Inferior parietal cortex (tissue), 1 donor: ENCODE measurements at regions not wholly inside any gene's neighbourhood (a gene's known extent, or its start where the extent isn't known, plus 50 kb on each side); places are given as distances from the start of the nearest gene placed in this dataset.
"Not testable (repeated sequence)": the region's sequence is repeated elsewhere in the genome, so short reads cannot be mapped to it uniquely, and the experiment has no call there.

Experiments used
- DNase-seq: peaks from one replicate; pipeline ENCODE4 v3.0.0-alpha.2; 2016; ENCODE audit errors: extremely low spot score

DNA sequence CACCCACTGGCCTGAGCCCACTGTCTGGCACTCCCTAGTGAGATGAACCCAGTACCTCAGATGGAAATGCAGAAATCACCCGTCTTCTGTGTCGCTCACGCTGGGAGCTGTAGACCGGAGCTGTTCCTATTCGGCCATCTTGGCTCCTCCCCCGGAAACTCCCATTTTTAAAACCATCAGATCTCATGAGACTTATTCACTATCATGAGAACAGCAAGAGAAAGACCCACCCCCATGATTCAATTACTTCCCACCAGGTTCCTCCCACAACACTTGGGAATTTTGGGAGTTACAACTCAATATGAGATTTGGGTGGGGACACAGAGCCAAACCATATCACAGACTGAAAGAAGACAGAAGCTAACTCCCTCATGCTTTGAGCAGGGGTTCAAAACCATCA is 134.5 kb downstream of the SLC39A8 start:
- not testable (repeated sequence) for DNase-seq

DNA sequence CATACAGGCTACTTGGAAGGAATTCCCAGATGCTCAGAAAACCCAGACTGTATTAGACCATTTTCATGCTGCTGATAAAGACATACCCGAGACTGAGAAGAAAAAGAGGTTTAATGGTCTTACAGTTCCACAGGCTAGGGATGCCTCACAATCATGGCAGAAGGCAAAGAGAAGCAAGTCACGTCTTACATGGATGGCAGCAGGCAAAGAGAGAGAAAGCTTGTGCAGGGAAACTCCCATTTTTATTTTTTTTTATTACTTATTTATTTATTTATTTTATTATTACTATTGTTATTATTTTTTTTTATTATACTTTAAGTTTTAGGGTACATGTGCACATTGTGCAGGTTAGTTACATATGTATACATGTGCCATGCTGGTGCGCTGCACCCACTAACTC is 140.6 kb downstream of the SLC39A8 start:
- DNase-seq: not testable (repeated sequence)

DNA sequence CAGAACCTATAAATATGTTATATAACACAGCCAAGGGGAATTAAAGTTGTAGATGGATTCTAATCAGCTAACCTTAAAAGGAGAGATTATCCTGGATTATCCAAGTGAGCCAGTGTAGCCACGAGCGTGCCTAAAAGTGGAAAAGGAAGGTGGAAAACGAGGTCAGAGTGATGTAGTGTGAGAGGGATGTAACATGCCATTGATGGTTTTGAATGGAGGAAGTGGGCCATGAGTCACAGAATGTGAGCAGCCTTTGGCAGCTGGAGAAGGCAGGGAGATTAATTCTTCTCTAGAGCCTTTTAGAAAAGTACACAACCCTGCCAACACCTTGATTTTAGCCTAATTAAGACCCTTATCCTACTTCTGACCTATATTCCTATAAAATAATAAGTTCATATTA is 149.1 kb downstream of the SLC39A8 start:
- DNase-seq: no peak

DNA sequence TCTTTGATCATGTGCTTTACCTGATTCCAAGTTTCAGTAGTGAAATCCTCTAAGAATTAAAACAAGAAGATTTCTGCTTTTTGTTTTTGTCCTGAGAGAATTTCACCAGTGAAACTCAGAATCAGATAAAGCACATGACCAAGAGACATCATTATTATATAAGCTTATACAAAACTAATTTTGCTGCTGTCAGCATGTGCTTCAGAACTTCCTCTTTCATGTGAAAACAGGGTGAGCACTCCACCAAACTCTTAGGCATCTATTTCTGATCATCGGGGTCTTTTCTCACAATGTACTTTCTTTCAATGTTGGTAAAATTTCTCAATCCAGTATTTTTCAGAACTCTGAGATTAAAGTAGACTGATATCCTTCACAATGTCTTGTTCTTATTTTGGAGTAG is 152.1 kb downstream of the SLC39A8 start:
- DNase-seq: no peak

DNA sequence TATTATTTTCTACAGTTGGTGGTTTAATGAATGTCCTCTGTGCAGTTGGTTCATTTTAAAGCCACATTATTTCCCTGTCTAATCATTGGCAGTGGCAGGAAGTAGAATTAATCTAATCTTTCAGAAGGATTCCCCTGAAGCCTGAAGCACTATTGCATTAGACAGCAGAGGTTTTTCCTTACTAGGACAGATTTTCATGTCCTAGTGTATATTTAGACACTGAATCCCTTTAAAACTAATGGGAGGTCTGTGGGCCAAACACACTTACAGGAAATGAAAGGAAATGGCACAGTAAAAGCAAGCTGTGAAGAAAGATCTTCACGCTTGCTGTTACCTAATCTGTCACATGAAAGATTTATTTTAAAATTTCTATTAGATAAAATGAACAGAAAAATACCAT is 165.2 kb downstream of the SLC39A8 start:
- no peak for DNase-seq

DNA sequence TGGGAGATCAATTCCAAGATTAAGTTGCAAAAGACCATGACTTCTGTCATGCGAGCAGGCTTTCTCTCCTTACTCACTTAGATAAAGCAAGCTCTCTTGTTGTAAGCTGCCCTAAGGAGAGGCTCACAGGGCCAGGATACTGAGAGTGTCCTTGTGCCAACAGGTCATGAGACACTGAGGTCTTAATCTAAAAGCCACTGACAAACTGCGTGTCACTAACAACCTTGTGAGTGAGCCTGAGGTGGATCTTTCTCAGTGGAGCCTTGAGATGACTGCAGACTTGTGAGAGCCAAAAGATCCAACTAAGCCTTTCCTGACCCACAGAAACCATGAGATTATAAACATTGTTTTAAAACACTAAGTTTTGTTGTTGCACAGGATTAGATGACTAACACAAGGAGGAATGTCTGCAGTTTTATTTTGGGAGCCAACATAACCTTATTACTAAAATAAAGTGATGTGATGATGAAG is 170.5 kb downstream of the SLC39A8 start:
- no peak for DNase-seq

DNA sequence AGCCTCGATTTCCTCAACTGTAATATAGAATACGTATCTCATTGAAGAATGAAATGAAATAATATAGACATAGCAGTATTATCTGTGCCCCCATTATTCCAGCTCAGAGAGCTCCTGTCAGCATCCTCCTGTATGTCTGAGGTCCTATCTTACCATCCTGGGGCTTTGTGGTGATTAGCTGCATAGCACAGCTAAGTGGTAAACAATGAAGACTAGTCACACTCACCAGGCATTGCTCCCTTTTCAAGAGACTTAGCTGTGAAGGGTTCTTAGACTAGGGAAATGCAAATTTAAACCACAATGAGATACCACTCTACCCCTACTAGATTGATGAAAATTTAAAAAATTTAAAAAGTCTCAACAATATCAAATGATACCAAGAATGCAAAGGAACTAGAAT is 172.9 kb downstream of the SLC39A8 start:
- no peak for DNase-seq

DNA sequence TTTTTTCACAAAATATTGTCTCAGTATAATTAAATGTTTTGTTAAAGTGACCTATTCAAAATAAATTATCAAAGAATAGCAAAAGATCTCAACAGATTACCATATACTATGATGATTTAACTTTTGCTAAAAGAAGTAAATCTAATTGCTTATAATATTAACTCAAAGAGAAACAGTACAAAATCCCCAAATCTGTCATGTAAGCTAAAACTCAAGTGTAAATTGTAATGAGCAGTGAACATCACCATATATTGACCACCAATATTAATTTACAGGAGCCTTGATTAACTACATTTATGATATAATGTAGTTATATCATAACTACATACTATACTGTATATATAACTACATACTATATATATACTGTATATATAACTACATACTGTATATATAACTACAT is 174.4 kb downstream of the SLC39A8 start:
- no peak for DNase-seq

DNA sequence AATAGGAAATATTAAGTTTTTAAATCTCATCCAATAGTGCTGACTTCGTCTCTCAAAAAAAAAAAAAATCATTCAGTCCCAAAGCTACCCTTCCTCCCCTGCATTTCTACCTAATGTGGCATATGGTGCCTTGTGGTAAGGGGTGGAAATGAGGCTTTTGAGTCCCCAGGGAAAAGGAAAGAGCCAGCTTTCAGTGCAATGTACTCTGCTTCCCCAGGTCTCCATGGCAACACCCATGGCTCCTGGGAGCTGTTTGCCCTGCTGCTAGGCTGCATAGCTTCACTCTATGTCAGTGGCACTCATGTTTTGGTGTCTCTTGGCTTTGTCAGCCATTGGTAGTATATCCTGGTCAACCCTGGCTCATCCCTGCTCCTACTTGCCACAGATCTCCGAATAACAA is 175.9 kb downstream of the SLC39A8 start:
- DNase-seq: peak; percentile 38

DNA sequence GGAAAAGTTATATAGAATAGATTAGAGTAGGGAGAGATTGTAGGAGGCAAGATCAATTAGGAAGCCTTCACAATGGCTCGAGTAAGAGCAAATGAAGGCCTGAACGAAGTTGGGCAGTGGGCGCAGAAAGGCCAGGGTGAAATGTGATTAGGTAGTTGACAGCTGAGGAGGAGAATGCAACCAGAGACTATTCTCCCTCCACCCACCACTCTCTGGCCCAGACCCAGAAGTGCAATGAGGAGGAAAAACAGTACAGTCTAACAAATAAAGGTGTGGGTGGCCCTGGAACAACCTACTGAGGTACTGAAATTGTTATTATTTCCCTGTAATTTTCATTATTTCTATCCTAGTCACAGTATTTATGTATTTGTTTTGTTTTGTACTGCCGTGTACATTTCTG is 176.7 kb downstream of the SLC39A8 start:
- no peak for DNase-seq

DNA sequence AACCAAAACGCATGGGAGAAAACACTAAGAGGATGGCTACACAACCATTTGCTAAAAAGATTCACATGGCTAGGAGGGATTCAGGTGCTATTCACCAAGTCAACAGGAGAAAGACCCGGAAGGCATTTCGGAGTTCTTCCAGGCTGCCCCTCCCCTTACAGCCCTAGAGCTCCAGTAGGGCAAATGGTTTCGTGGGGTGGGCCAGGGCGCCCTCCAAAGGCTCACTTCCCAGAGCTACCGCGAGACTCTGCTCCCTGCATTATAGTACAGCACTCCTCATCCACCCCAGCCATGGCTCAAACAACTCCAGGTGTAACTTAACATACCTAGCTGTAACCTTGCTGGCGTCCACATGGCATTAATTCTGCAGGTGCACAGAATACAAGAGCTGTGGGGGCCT is 179.7 kb downstream of the SLC39A8 start:
- DNase-seq: no peak

DNA sequence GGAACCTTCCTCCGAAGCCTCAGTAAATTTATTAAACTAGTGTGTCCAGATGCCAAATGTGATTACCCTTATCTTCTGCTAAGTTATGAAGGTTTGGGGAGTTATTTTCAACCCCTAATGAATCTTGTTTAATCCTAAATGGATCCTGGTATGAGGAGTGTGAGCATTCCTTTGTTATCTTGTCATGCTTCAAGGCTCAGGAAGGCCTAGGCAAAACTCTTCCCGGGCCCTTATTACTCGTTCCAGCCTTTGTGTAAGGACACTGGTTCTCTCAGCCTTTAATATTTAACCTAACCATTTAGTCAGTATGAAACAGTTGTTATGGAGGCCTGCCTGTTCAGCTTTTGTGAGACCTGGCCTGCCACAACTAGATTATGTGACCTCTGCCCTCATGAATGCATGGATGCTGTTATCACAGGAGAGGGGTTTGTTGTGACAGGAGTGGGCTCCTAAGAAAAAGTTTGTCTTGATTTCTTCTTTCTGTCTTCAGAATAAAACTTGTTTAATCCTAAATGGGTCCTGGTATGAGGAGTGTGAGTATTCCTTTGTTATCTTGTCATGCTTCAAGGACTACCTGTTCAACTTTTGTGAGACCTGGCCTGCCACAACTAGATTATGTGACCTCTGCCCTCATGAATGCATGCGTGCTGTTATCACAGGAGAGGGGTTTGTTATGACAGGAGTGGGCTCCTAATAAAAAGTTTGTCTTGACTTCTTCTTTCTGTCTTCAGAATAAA is 181.7 kb downstream of the SLC39A8 start:
- no peak for DNase-seq

DNA sequence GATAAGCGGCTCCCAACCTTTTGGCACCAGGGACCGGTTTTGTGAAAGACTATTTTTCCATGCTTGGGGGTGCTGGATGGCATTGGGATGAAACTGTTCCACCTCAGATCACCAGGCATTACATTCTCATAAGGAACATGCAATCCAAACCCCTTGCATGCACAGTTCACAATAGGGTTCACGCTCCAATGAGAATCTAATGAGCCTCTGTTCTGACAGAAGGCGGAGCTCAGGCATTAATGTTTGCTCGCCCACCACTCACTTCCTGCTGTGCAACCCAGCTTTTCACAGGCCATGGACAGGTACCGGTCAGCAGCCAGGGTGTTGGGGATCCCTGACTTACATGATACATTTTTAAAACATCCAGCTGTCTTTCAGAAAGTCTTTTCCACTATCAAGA is 187.3 kb downstream of the SLC39A8 start:
- no peak for DNase-seq

DNA sequence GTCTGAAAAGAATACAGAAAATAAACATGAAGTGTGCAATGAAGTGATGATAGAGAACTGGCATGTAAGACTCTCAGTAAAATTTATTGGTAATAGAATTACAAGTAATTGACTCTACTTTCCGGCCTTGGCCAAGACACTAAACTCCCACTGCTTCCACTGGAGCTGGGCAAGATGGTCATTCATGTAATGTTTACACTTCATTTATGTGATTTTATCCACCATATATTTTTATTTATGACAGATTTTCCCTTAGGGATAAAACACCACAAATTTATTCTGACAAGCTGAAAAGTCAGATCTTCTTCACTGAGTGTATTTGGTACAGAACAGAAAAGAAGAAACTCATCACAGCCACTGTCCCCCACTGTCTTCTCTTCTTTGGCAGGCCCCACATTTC is 191.9 kb downstream of the SLC39A8 start:
- no peak for DNase-seq

DNA sequence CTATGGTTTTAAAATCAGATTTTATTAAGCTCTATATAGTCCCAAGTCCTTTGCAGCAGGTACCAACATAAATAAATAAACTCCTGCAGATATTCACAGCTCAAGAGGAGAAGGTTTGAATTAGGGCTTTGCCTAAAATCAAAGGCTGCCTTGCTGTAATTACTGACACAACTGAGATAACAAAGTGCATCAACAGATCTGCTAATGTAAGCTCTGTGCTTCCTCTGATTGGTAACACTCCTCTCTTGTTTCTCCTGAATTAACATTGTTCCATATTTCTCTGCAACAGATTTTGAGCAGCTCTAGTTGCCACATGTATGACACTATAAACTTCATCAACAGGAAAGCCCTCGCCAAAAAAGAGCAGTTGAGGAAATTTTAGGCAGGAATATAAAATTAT is 193.6 kb downstream of the SLC39A8 start:
- DNase-seq: no peak

DNA sequence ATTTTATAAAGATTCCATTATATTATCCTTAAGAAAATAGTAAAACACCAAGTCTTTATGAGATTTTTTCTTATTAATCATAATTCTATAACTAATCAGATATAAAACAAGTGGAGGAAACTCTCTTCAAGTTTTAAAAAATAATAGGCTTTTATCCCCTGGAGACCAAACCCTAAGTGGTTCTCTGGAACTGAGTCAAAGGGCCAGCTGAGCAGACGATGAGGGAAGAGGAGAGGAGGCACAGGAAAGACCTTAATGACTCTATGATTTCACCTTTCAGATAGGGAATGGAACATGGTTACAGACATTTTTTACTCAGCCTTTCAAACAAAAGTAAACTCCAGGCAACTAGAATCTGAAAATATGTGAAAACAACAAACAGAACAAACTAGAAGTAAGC is 201.8 kb downstream of the SLC39A8 start:
- DNase-seq: no peak

DNA sequence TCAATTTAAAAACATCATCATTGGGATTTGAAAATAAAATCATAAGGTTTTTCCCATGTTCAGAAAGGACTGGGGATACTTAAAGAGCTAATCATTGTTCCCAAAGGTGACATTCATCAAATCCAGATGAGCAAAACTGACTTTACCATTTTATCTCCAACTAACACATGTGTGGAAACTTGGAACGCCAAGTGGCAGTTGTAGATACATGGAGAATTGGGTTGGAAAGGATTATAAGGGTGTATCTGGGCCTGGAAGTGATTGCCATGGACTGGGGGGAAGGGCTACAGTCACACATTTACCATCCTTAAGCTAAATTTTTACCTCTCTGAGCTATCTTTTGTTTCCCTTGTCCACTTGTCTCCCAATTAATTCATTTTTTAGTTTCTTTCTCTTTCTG is 203.4 kb downstream of the SLC39A8 start:
- DNase-seq: no peak

DNA sequence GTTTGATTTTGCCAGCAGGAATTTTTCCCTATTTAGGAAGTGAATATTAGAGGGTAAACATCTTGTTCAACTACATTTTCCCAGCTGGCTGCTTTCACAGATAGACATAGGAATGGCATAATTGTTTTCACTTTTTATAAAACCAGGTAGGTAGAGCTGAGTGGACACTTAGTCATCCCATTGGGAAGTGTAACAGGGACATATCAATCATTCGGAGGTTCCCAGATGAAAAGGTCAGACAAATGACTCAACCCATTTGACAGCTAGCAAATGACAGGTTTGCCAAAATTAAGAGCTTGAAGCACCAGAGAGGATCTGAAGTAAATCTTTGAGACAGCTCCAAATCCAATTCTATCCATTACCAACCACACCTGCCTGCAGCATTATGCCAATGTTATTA is 205.3 kb downstream of the SLC39A8 start:
- no peak for DNase-seq

DNA sequence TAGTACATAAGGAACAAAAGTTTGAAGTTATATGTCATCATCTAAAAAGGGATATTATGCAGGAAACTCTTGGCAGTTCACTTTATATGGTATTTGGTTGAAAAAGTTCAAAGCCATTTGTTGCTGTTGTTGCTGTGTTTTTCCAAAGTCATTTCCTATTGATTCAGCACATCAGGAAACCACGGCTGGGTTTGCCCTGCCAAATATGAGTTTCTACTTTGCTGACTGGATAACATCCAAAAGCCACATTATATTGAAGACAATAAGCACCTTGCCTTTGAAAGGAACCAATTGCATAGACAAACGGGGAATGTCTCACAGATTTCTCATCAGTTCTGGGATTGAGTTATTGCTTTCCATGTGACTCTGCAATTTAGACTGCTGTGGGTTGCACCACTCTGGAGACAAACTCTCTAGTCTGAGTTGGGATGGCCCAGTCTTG is 206.1 kb downstream of the SLC39A8 start:
- DNase-seq: no peak

DNA sequence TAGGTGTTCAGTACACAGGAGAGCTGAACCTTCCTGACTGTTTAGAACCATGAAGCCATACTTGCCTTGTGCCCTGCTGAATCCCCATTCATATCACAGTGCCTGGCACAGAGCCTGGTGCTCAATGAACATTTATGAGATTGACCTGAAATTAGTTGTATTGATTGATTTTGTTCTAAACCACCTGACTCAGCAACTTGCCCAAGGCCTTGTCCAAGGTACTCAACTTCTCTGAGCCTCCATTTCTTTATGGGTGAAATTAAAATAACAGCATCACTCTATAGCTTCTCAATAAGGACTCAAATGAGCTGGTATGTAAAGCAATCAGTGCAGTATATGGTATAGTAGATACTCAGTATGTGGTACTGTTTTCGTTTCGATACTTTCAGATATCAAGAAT is 208.1 kb downstream of the SLC39A8 start:
- no peak for DNase-seq

DNA sequence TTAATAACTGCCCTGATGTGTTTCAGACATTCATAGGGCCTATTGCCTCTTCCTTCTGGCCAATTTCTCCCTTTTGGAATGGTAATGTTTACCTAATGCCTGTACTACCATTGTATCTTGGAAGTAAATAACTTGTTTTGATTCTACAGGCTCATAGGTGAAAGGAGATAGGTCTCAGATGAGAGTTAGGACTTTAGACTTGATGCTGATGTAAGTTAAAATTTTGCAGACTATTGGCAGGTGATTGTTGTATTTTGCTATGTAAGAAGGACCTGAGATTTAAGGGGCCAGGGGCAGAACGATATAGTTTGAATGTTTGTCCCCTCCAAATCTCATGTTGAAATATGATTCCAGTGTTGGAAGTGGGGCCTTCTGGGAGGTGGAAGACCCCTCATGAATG is 215.5 kb downstream of the SLC39A8 start:
- DNase-seq: no peak
